Loucy (cell line): ENCODE measurements at regions not wholly inside any gene's neighbourhood (a gene's known extent, or its start where the extent isn't known, plus 50 kb on each side); places are given as distances from the start of the nearest gene placed in this dataset.

ENCODE experiments used
- EZH2phosphoT487 ChIP-seq: fragments of 200-600 bp; IDR thresholded peaks from 2 replicates; pipeline ENCODE4 v1.6.1; 2018; ENCODE audit warnings: antibody characterized with exemption, mild to moderate bottlenecking, moderate library complexity, borderline replicate concordance
- TF ChIP-seq, protein P1 (sequence below): fragments of 200-600 bp; sonication (generic); conservative IDR thresholded peaks from 2 replicates; pipeline ENCODE4 v1.5.1; 2014; ENCODE audit warnings: mild to moderate bottlenecking, antibody characterized with exemption, low read length

DNA sequence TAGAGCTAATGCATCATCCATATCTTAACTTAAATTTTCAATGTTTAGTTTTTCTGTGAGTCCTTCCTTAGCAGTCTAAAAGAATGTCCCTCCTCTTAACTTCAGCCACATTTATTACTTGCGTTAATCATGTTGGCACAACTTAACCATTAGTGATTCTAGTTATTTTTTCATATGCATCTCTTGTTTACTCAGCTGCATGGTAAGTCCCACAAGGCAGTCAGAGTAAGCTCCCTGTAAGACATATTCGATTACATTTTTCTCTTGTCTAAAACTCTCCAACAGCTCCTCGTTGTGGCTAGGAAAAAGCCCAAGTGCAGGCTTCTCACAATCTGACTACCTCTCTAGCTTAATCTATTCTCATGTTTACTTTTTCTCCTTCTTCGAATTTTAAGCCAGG lies 2045.3 kb upstream of the PIK3C3 start:
- TF ChIP-seq, protein P1, sequence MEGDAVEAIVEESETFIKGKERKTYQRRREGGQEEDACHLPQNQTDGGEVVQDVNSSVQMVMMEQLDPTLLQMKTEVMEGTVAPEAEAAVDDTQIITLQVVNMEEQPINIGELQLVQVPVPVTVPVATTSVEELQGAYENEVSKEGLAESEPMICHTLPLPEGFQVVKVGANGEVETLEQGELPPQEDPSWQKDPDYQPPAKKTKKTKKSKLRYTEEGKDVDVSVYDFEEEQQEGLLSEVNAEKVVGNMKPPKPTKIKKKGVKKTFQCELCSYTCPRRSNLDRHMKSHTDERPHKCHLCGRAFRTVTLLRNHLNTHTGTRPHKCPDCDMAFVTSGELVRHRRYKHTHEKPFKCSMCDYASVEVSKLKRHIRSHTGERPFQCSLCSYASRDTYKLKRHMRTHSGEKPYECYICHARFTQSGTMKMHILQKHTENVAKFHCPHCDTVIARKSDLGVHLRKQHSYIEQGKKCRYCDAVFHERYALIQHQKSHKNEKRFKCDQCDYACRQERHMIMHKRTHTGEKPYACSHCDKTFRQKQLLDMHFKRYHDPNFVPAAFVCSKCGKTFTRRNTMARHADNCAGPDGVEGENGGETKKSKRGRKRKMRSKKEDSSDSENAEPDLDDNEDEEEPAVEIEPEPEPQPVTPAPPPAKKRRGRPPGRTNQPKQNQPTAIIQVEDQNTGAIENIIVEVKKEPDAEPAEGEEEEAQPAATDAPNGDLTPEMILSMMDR, result no peak
- no peak for TF ChIP-seq EZH2phosphoT487
